ENCODE measurements at regions not wholly inside any gene's neighbourhood (a gene's known extent, or its start where the extent isn't known, plus 50 kb on each side); places are given as distances from the start of the nearest gene placed in this dataset.

DNA sequence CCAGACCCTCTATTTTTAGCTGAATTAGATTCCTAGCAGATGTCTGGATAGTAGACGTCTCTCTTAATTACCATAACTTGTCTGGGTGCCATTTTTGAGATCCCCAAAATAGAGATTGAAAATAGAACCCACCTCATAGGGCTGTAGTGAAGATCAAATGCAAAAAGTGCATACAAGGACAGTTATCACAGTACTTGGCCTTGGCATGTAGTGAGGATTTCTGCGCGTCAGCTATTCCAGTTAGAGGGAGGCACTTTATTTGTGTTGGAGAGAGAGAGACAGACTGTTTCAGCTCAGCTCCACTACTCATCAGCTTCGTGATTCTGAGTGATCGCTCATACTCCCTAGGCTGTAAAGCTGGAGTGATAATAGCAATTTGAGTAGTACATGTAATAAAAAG is 59.6 kb upstream of the CDH13 start:
- no peak for DNase-seq

DNA sequence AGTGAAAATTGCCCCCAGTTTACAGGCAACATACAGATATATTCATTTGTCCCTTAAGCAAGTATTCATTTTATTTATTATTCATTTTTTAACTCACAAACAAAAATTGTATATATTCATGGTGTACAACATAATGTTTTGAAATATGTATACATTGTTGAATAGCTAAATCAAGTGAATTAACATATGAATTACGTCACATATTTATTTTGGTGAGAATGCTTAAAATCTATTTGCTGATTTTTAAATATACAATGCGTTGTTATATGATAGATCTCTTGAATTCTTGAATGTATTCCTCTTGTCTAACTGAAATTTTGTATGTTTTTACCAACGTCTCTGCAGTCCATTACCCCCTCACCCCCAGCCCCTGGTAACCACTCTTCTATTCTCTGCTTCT is 63.4 kb upstream of the CDH13 start:
- no peak for DNase-seq

DNA sequence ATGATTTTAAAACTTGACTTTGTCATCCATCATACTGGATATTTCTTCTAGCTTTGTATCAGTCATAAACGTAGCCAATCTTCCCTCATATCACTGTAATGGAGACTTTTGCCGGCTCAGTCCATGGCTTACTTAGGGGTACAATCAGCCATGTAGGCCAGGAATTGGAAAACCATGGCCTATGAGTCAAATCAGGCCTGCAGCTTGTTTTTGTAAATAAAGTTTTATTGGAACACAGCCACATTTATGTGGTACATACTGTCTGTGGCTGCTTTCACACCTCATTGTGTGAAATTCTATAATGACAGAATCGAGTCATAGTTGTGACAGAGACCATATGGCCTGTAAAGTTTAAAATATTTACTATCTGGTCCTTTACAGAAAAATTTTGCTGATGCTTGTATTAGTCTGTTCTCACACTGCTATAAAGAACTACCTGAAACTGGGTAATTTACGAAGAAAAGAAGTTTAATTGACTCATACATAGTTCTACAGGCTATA is 64.5 kb upstream of the CDH13 start:
- no peak for DNase-seq

DNA sequence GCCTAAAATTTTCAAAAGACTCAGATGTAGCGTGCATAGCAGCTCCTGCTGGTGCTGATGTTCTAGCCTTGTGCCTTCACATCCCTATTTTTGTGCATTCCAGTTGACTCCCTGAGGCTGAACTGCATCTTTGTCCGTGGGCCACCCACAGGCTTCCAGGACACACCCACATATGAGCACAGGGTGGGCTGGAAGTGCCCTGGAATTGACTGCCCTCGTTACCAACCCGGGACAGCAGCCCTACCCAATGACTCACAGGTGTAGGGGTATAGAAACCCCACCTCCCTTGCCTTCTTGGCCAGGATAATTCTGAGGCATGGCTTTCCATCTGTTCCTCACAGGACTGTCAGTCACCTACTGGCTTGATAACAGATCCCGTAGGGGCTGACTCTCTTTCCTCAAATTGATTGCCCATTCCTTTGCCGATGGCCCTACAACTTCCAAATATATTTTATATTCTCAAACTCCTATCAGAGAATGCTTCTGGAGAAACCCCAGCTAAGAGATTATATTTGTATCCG is 65.9 kb upstream of the CDH13 start:
- no peak for DNase-seq

DNA sequence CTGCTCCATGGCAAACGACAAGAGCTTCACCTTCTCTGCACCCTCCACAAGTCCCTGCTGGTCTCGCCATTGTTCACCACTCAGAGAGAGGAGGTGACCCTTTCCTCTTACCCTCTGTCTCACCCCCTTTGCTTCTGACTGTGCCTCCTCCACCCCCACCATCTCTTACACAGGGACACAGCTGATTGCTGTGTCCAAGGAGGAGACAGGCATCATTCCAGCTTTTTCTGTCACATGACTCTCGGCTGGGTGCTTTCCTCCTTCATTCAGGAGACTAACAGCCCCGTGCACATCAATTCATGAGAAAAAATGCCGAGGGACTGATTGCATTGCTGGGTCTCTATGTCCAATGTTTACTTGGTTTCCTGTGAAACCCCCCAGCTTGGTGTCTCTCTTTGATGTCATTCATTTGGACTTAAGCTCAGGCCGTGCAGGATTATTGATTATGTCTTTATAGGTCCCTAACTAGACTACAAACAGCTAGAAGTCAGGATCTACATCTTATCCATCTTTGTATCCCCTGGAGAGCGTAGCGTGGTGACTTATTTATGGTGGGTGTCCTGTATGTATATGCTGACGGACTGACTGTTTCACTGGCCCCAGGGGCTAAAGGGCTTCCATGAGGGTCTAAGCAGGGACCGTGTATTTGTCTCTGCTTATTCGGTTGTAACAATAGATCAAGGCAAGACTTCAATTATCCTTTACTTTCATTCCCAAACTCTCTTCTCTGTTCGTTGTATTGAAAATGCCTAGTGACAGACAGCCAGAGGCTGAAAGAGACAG is 82.2 kb upstream of the CDH13 start:
- no peak for DNase-seq

DNA sequence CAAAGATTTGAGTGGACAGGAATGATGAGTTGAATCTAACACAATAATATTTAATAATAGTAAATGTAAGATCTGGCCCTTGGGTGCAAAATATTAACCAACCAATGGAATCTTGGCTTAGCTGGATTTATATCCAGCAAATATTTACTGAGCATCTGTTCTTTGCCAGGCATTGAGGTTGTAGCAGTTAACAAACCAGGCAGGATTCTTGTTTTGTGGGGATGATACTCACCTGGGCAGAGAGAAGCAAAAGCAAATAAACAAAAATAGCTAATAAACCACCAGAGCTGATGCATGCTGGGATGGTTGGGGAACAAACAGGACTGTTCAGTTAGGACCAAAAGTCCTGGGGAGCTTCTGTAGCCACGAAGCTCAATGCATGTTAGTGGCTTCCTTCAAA is 84.1 kb upstream of the CDH13 start:
- DNase-seq, result no peak

DNA sequence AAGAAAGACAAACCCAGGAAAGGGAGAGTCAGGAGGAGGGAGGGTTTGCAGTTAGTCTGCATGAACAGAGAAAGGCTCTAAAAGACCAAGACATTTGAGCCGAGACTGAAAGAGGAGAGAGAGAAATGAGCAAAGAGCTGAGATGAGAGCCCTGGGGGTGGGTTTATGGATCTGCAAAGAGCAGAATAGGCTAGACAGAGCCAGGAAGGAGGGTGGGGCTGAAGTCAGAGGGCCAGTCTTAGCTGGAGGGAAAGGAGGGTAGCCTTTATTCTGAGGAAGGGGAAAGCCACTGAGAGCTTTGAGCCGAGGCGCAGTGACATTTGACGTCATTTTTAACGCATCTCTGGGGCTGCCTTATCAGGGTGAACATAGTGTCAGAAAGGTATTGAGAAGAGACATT is 85.7 kb upstream of the CDH13 start:
- no peak for DNase-seq

DNA sequence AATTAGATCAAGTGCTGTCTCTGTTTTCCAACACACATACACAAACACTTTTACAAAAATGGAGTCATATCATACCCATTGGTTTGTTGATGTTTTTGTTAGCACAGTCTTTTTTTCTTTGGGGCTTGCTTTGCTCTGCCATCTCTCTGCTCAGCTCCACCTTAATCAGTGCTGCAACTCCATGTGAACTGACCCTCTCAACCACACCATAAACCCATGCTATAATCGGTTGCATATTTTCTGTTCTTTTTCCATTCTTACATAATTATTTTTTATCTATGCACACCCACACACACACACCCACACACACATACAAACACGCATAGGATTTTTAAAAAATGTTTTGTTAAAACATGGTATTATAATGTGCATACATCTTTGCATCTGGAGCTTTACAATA is 91.0 kb upstream of the CDH13 start:
- DNase-seq, result no peak

DNA sequence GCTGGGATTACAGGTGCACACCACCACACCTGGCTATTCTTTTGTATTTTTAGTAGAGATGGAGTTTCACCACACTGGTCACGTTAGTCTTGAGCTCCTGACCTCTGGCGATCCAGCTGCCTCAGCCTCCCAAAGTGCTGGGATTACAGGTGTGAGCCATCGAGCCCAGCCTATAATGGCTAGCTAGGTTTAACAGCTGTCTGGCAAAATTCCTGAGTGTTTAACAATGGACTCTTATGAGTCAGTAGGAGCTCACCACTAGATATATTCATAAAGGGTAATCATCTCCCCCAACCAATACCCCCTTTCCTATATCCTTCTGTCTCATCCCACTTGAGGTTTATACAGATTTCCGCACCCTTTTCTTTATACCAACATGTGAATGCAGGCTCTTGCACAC is 91.5 kb upstream of the CDH13 start:
- DNase-seq, result no peak

DNA sequence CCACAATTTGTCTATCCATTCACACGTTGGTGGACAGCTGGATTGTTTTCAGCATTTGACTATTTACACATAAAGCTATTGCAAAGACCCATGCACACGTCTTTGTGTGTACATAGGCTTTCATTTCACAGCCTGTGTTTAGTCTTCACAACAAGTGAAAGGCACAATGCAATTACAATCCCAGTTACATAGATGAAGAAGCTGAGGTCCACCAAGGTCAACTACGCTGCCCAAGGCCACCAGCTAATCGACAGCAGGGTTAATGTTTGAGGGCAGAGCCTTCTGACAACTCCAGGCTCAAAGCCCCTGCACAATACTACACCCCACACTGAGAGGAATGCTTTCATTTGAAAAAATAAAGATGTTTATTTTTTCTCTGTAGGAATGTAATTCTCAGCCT is 93.6 kb upstream of the CDH13 start:
- DNase-seq, result no peak

DNA sequence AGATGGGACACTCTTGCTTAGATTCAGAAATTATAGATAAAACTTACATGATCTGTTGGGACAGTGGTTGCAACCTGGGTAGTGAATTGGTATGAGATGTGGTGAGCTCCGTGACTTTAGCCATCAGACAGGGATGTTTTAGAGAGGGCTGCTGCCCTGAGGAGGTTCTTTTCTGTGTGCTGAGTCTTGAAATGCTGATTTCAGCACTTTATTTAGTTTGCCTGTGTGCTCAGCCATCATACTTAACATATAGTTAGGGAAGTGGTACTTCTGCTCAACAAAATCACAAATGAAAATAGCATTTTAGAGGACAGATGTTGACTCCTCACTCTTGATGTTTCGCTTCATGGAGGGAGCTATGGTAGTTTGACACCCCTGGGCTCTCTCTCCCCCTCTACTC is 95.9 kb upstream of the CDH13 start:
- DNase-seq, result no peak

DNA sequence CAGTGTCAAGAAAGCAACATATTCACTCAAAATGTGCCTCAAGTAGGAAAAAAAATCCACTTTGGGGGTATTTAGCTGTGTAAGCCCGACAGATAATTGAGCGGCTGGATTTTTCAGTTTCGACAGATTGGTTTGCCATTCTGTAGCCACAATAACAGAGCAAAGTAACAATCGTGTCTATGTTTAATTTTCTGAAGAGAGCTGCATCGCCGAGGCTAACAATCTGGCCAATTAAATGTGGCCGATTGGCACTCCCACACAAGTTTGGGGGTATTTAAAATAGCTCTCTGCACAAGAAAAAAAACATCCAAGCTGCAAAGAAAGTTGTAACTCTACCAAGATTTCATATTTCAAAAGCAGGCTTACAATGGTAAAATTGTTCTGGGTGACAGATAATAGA is 99.7 kb upstream of the CDH13 start:
- DNase-seq, result no peak

DNA sequence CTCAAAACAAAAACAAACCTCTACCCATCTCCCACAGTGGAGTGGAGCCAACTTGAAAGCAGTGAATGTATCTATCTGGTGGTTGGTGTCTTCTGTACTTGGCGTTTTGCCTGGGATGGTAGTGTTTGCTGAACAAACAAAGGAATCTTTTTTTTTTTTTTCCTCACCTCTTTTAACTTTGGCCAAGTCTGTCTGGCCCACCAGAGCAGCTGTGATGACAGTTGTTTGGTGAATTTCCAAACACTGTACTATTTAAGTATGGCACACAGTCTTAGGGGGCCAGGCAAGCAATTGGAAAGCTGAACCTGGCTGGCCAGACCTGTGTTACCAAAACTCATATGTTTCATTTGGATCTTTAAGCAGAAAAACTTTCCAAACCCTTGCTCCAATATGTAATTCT is 101.8 kb upstream of the CDH13 start:
- no peak for DNase-seq

DNA sequence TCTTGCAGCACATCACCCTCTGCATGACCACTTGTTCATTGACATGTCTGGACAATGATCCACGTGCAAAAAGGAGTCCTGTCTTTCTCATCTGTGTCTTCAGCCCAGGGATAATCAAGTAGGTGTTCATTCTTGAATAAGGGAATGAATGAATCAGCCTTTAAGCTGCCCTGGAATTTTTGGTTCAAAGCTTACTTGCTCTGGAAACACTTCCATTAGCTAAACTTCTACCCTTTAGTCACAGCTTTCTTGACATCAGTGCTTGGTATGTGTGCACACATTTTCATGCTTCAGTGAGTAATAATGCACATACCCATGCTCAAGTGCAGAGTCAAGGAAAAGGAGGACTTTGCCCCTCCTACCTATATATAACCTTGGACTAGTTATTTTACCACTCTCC is 103.0 kb upstream of the CDH13 start:
- DNase-seq, result no peak

DNA sequence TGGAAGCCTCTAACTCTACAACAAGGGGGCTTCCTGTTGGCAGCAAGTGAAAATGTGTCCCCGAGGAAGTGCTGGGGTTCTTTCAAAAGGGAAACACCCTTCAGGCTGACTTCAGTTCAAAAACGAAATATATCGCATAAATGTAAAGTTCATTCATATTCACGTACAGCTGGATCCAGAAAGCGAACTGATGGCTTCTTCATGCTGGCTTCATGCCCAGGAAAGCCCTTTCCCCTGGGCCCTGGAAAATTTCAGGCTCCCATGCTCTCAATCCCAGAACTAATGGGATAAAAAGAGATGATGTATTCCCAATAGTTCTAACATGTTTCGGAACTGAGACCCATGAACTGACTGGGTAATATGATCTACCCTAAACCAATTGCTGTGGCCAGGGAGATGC is 104.7 kb upstream of the CDH13 start:
- no peak for DNase-seq

DNA sequence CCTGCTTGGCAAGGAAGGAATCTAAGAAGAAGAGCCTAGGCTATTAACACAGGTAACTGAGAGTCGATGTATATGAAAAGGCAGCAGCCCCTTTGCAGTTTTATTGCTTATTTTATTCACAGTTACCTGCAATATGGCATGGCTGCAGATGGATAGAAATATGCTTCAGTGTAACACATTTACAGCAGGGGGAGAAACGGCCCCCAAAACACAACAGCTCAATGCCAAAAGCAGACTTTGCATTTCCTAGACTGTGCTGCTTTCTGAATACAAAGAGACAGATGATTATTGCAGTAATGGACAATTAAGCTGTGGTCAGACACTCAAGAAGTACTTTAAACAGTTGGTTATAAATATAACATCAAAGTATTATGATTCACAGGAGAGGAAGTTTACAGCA is 108.0 kb upstream of the CDH13 start:
- DNase-seq, result no peak

DNA sequence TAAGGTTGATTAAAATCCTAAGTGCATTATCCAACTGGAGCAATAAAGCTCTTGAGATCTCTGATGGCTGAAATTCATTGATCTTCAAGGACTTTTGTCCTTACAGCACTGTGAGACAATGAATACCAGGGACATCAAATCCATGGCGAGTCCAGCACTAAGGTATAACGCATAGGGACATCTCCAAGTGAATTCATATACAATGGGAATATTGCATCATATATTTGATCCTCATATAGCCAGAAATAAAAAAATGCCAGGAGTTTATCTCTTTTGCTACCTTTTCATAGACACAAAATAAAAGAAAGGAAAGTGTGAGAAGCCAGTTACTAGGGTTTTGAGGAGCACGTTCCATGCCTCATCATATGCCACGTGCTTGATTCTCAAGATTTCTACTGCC is 112.5 kb upstream of the CDH13 start:
- DNase-seq, result no peak

DNA sequence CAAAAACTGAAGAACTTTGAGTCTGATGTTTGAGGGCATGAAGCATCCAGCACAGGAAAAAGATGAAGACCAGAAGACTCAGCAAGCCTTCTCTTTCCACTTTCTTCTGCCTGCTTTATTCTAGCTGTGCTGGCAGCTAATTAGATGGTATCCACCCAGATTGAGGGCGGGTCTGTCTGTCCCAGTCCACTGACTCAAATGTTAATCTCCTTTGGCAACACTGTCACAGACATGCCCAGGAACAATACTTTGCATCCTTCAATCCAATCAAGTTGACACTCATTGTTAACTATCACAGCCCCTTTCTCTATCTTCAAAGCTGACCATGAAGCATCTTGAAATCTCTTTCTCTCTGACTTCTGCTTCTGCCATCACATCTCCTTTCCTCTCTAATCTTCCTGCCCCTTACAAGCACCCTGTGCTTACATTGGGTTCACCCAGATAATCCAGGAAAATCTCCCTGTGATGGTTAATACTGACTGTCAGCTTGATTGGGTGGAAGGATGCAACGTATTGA is 115.9 kb upstream of the CDH13 start:
- DNase-seq, result no peak

DNA sequence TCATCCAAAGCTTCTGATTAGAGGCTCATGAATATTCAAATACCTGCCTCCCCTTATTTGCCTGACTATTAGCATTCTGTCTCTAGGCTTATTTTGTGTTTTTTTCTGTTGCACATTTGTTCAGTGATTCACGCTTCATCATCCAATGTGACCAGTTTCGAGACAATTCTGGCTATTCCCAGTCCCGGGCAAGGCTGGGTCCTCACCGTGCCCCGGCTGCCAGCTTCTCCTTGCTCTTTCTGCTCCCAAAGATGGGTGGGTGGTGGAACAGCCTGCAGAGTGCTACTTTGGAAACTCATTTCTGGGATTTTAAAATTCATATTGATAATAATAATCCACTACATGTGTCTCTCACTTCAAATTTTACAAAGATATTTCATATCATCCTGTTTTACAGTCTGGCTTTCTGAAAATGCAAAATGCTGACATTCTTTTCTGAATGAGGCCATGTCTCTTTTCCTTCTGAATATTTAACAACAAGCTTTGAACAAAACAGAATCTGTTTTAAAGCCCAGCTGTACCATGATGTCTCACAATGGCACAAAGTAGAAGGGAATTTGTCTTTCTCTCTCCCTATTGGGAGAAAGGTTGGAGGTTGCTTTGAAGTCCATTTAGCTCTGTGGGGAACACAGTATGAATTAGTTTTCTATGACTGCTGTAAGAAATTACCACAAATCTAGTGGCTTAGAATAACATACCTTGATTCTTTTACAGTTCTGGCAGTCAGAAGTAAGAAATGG is 116.9 kb upstream of the CDH13 start:
- DNase-seq, result no peak

DNA sequence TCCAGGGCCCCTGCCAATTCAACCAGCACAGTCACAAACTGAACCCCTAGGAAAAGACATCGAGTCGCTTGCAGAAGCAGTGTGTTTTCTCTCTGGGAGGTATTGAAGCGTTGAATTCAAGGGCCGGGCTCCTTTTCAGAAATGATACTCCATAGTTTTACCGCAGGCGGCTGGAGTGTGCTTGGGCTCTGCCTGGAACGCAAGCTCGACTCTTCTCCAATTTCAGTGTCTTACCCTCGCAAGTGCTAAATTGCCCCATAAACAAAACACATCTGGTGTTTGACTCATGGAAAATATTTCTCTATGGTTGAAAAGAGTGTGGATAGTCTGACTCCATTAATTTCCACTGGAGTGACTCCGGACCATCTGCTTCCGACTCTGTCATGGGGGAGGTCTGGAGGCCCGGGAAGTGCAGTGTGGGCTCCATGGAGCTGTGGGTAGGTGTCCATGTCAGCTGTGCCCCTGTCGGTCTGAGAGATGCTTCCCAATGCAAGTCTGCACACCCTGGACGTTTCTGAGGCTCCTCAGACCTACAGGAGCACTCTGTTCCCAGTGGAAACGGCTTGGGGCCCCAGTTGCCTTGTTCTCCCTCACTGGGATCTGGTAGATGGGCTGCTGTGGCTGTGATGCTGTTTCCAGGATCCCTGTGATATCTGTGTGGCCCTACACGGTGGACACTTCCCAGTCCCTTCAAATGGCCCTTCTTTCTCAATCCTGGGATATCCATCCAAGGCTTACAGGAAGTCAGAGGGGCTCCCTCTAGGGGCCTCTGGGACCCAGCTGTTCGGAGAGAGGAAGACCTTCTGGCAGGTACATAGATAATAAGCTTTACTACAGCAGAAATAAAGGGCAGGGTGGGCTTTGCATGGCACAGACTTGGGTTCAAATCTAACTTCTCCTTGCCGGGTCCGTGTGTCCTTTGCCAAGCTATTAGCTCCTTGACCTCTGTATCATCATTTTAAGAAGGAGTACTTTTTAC is 119.8 kb upstream of the CDH13 start:
- no peak for DNase-seq

DNA sequence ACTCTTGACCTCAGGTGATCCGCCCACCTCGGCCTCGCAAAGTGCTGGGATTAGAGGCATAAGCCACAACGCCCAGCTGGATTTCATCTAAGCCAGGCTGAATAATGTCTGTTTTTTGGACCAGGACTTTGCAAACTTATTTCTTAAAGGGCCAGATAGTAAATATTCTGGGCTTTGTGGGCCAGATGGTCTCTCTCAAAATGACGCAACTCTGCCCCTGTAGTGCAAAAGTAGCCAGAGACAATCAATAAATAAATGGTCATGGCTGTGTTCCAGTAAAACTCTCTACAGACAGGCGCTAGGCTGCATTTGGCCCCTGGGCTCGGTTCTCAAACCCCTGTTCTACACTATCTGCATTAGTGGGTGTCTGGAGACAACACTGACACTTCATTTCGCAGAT is 121.9 kb upstream of the CDH13 start:
- no peak for DNase-seq

DNA sequence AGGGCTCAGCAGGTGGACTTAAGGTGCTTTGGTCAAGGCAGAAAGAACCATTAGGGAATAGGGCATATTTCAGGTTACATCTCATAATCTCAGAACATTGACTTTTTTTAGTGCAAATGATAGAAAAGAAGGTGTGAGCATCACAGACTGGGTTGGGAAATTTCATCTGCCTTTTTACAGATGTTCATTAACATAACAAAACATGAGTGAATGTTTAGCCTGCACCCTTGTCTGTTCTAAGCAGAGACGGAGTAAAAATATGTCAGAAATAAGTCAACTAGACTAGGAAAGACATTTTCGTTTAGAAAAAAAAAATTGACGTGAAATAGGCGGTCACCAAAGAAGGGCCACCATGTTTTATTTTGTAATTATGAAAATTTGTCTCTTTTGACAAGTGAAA is 127.5 kb upstream of the CDH13 start:
- DNase-seq, result no peak

DNA sequence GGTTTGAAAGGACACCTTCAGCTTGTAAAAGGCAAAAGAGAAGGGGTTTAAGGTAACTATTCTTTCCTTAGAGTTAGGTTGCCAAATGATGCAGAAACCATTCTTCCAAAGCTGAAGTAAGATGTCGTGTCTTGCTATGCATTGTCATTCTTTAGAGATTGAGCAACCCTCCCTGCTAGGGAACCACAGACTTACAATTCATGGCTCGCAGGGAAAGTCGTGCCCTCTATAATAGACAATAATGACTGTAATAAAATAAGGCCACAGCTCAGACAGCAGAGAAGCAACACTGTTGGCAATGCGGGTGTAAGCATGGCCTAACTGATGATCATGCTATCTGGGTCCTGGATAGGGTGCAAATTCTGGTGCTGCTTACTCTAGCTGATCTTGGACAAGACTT is 129.6 kb upstream of the CDH13 start:
- no peak for DNase-seq

Measured in CD4-positive, alpha-beta T cell treated with Interleukin-12 subunit alpha and Interleukin-12 subunit beta, for 1 hour (primary cell).